Stimulated activated CD4-positive, alpha-beta T cell treated with anti-CD3 and anti-CD28 coated beads, Interleukin-15, amount 100 ng/mL, for 24 hours (primary cell): ENCODE measurements at regions not wholly inside any gene's neighbourhood (a gene's known extent, or its start where the extent isn't known, plus 50 kb on each side); places are given as distances from the start of the nearest gene placed in this dataset.
"Not testable (repeated sequence)": the region's sequence is repeated elsewhere in the genome, so short reads cannot be mapped to it uniquely, and the experiment has no call there.

Experiments
- DNase-seq: peaks from one replicate; pipeline ENCODE4 v3.0.0-alpha.2; 2020

DNA sequence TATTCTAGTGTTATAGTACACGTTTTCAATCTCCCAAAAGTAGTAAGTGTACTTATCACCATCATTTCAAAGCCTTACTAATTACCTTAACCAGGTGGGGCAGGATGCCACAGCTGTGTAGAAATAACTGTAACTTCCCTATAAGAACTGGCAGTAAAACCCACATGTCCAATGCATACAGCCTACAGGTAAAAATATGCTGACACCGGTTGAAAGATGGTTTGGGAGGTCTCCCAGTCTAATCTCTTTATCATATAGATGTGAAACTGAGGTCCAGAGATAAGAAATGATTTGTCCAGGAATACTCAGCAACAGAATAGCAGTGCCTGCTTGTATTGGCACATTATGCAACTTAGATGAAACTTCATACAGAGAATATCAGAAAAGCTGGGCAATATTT lies 322.9 kb downstream of the BCL11A start:
- DNase-seq: no peak

DNA sequence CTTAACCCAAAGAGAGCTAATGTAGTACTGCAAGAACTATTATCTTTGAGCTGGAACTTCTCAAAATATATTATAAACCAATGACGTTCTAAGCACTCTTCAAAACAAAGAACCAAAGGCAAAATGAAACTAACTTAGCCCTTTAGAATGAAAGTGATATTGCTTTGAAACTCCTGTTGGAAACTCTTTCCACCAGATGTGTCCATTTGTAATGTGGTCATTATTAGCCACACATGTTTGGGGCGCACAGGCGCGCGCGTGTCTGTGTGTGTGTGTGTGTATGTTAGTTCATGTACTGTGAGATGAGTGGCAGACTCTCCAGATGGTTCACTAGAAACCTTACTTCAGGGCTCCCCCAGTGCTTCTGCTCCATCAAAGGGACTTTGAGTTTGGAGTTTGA lies 323.4 kb downstream of the BCL11A start:
- DNase-seq: no peak

- no peak for DNase-seq
These were observed 326.5 kb downstream of the BCL11A start for GRCh38 chr2:60226943-60227342.

DNA sequence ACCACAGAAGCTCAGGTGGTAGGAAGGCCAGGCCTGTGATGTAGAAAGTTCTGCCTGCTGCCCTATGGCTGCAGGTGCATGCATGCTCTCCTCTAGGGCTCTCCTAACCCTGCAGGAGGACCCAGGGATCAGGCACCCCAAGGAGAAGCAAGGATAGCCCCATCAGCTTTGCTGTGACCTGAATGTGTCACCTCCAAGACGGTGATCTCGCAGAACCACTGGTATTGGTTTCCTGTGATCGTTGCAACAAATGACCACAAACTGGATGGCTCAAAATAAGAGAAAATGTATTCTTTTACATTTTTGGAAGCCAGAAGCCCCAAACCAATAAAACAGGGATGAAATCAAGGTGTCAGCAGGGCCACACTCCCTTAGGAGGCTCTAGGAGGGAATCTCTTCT lies 327.3 kb downstream of the BCL11A start:
- DNase-seq: no peak

DNA sequence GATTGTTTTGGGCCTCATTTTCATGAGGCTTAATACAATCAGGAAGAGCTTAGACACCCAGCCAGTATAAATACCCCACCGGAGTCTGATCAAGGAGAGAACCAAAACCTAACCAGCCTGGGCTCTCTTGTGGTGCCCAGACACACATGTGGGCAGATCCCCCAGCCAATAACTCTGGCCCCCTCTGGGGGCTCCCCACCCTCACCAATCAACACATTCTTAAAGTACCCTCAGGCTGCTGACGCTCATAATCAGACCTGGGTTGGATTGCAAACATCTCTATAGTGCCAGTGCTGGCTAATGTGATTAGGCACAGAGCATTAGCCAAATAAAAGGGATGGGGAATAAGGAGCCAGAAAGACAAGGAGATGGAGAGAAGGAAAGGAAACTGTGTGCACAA lies 329.6 kb downstream of the BCL11A start:
- DNase-seq: no peak

GRCh38 chr2:60221098-60221497 lies 332.4 kb downstream of the BCL11A start:
- DNase-seq: no peak

DNA sequence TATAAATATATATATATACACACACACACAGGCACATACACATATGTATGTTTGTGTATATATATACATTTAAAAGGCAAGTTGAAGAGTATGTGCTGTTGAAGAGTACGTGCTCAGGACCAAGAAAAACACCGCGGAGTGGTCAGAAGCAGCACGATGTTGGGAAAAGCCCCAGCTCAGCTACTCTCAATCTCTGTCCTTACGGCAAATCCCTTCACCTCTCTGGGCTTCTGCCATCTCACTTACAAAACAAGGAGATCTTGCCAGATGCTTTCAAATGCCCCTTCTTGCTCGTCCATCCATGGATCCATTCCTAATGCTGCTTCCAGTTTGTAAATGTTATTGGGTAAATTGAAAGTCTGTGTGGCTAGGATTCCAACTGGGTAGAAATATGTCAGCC lies 333.9 kb downstream of the BCL11A start:
- no peak for DNase-seq

- no peak for DNase-seq
These were observed 336.9 kb downstream of the BCL11A start for GRCh38 chr2:60216452-60216995.

DNA sequence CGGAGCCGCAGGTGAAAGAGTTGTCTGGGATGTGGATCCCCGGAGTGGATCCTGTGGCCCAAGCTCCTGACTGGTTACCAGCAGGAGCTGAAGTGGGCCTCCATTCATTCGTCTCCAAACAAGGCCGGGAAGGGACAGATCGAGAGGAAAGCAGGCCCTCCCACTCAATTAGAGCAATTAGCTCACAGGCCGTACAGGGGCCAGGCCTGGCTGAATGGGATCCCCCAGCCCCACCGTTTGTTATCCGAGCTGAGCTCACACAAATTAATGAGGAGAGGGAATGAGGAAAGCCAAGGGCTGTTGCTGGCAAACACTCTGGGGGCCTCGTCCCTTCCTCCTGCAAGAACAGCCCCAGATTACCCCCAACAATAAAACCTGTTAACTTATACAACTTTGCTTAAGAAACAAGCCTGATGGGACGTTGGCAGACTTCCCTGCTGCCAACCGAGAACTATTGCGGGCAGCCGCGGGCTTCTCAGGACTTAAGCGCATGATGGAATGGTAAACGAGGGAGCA lies 338.0 kb downstream of the BCL11A start:
- DNase-seq: no peak

DNA sequence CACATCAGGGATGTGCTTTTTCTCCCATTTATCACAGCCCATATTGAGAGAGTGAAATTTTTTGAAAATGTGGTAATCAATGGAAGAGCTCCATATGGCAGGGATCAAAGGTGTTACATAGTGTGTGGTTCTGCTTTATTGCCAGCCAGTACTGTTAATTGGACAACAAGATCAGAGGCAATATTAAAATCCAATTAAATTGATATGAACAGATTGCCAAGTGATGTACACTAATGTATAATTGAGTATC lies 338.9 kb downstream of the BCL11A start:
- DNase-seq: no peak

DNA sequence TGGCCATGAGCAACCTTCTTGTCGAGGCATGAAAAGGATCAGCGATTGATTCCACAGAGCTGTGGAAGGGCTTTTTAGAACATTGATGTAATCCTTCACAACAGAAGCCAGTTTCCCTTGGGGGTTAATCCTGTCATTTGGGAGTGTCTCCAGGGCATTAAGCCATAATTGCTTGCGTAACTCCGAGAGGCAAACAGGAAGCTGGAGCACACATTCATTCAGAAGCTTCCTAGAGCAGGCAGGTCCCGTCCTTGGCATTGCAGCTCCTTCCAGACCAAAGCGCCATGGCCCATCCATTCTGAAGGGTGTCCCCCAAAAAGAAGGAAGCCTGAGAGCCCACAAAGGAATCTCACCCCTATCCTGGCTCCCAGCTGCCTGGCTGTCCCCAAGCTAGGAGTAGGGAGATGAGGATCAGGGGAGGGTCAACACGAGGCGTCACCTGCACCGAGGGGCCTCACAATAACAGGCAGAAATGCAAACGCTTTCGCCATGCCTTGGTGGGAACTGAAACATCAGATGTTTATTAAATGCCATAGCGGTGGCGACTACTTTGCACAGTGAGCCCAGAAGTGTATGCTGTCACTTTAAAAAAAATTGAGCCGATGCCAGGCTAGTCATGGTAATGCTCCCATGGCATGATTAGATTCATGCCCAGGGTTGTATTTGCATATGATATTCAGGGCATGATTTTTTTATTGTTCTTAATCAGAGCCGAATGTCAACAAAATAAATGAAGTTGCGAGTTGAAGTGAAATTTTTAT lies 339.4 kb downstream of the BCL11A start:
- no peak for DNase-seq

DNA sequence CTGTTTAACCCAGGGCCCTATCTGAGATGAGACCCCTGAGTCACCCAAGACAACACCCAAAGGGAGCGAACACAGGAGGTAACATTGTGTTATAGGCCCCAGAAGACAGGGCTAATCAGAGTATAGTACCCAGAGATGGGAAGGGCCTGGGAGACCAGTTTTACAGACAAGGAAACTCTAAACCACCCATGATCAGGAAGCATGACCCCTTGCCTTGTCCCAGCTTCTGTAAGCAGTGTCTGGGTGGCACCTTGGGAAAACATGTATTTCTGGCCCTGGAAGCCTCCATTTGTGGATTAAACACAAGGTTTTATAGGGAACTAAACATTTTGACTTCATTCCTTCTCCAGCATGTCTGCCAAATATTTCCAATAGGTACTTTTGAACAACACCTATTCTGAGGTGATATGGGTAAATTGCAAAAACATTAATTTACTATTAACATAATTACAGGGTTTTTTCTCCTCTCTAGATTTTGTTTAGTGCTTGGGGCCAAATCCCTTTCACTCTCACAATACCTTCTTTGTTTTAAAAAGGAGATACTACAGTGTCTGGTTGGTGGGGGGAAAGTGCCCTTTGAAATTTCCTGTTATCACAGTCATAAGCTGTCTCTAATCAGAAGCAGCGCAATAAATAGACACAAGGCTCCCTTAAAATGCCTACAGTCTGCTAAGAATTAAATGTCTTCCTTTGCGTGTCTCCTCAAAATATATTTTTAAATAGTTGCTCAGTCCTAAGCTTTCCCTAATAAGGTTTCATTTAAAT lies 341.1 kb downstream of the BCL11A start:
- DNase-seq: no peak

DNA sequence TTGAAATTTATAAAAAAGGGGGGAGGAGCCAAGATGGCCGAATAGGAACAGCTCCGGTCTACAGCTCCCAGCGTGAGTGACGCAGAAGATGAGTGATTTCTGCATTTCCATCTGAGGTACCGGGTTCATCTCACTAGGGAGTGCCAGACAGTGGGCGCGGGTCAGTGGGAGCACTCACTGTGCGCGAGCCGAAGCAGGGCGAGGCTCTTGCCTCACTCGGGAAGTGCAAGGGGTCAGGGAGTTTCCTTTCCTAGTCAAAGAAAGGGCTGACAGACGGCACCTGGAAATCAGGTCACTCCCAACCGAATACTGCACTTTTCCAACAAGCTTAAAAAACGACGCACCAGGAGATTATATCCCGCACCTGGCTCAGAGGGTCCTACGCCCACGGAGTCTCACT lies 364.4 kb downstream of the BCL11A start:
- DNase-seq: not testable (repeated sequence)

DNA sequence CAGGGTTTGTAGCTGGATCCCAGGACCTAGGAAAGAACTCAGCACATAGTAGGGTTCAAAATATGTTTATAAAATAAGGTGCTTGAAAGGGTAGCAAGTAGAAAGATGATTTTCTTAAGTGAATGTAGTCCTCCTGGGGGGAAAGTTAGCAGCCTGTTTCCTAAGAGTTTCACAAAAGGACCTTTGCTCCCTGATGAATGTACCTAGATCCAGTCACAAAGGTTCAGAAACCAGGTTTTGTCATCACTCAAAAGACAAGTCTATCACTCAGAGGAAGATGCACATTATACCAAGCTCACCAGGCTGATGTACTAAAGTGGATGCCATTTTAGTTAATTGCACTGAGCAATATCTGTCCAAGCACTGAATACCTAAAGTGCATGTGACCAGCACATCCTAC lies 378.2 kb downstream of the BCL11A start:
- no peak for DNase-seq

DNA sequence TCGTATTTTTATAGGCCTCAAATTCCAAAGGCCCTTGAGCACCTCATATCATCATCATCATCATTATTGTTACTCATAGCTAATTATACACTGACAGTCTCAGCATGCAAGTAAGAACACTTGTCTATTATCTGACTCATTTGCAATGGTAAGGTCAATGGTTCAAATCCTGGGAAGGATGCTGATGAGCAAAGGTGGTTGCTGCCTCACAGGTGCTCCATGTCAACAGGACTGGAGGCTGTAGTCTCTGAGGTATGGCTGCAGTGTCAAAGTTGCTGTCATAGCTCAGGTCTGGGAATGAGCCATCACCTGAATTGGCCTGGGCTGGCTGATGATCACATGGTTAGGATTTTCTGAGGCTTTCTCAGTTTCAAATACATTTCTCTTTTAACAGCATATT lies 379.3 kb downstream of the BCL11A start:
- no peak for DNase-seq

DNA sequence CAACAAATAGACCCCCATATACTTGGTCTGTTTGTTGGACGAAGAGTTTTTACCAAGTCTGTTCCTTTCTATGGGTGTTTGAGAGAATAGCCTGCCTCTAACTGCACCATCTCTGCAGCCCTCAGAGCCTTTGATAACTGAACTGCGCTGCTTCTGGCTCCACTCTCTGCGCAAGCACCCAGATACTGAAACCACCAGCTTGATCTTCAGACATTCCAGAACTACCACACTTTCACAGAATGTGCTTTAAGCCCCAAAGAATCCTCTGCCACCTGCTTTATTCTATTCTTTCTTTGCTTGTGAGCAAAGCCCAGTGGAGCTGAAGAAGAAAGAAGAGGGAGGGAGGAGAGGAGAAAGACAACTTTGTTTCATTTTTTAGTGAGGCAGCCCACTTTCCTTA lies 380.7 kb downstream of the BCL11A start:
- no peak for DNase-seq

- DNase-seq: no peak
These were observed 383.2 kb downstream of the BCL11A start for GRCh38 chr2:60170272-60170671.

- DNase-seq: no peak
These were observed 385.2 kb downstream of the BCL11A start for GRCh38 chr2:60168247-60168646.

GRCh38 chr2:60167089-60167488 lies 386.4 kb downstream of the BCL11A start:
- DNase-seq: no peak

GRCh38 chr2:60163691-60164090 lies 389.8 kb downstream of the BCL11A start:
- DNase-seq: no peak

- no peak for DNase-seq
These were observed 393.9 kb downstream of the BCL11A start for GRCh38 chr2:60159519-60159918.

DNA sequence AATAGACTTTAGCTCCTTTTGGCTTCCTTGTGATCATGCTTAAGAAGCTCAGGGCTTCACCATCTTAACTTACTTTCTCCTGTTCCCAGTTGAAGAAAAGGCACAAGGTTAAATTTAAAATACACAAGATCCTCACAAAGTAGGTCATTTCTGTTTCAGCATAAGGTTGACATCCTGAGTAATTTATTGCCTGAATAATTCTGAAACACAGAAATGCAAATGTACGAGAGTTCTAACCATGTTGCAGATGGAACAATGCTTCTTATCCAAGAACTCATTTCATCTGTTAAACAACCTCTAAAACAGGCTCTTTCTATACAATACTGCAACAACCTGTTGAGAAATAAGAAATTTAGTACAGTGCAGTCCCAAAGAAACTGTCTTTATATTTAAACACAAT lies 395.2 kb downstream of the BCL11A start:
- no peak for DNase-seq

DNA sequence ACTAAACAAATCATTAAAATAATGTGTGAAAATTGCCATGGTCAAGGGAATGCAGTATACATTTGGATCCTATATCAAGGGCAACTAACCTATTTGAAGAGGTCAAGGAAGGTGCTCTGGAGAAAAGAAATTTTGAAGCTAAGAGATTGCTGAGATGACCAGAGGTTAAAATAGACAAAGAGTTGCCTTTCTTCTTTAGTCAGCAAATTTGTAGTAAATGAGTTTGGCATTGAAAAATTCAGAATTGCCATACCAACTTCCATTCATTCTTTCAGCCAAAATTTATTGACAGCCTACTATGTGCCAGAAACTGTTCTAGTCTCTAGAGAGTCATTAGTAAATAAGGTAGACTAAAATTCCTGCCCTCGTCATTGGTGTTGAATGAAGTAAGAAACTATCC lies 396.2 kb downstream of the BCL11A start:
- no peak for DNase-seq

DNA sequence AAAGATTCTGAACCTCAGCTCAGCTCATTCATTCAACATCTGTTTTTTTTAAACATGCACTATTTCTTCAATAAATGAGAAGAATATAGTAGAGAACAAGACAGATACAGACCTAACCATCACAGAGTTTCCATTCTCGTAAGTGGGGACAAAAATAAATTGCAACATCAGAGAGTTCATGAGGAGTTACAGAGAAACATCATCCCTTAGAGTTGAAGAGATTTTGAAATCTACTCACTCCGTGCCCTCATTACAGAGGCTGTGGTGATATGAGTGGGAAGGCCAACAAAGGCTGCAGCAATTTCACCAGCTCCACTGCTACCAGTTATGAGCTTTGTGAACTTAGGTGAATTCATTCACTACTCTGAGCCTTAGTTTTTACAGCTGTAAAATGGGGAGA lies 399.3 kb downstream of the BCL11A start:
- DNase-seq: no peak
